GM06990 (cell line): ENCODE measurements at regions not wholly inside any gene's neighbourhood (a gene's known extent, or its start where the extent isn't known, plus 50 kb on each side); places are given as distances from the start of the nearest gene placed in this dataset.

ENCODE experiments used
- DNase-seq: peaks from one replicate; pipeline ENCODE4 v3.0.0-alpha.2; 2011; ENCODE audit not compliant: insufficient read length; ENCODE audit errors: extremely low read depth
- H3K27me3 ChIP-seq: replicated peaks from 2 replicates; pipeline ENCODE4 v1.6.0; 2011; ENCODE audit warnings: low read length; ENCODE audit not compliant: control insufficient read depth, insufficient read depth
- H3K36me3 ChIP-seq: 2 replicates; pipeline ENCODE4 v1.5.1; 2011; ENCODE audit warnings: low read length; ENCODE audit not compliant: control insufficient read depth, insufficient read depth
- H3K4me3 ChIP-seq: replicated peaks from 2 replicates; pipeline ENCODE4 v1.5.1; 2011; ENCODE audit warnings: low read depth, mild to moderate bottlenecking, control low read depth, low read length
- TF ChIP-seq, protein P1 (sequence below): IDR thresholded peaks from 2 replicates; pipeline ENCODE4 v1.5.1; 2011; ENCODE audit warnings: low read length, control low read depth, mild to moderate bottlenecking, inconsistent platforms; ENCODE audit not compliant: insufficient read depth, poor library complexity, severe bottlenecking

DNA sequence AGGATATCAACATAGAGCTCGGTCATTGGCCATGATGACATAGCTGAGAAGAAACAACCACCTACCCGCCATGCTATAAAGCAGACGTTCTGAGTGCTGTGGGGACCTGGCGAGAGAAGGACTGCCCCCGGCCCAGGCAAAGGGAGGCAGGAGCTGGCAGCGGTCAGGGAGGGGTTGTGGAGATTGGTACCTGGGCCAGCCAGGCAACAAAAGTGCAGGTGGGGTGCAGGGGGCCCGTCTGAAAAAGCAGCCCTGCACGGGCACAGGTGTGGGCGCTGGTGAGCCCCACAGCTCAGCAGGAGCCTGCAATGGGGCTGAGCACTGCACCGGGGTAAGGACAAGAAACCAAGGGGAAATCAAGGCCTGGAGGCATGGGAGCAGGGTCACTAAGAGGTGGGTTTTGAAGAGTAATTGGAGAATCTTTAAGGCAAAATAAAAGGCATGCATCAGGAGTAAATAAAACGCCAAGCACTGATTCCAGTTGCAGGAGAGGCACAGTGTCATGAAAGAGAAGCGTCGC, 464.0 kb downstream of the EIPR1 start:
- TF ChIP-seq, protein P1, sequence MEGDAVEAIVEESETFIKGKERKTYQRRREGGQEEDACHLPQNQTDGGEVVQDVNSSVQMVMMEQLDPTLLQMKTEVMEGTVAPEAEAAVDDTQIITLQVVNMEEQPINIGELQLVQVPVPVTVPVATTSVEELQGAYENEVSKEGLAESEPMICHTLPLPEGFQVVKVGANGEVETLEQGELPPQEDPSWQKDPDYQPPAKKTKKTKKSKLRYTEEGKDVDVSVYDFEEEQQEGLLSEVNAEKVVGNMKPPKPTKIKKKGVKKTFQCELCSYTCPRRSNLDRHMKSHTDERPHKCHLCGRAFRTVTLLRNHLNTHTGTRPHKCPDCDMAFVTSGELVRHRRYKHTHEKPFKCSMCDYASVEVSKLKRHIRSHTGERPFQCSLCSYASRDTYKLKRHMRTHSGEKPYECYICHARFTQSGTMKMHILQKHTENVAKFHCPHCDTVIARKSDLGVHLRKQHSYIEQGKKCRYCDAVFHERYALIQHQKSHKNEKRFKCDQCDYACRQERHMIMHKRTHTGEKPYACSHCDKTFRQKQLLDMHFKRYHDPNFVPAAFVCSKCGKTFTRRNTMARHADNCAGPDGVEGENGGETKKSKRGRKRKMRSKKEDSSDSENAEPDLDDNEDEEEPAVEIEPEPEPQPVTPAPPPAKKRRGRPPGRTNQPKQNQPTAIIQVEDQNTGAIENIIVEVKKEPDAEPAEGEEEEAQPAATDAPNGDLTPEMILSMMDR, result no peak
- Histone ChIP-seq H3K4me3 (no peak overlapping the region), H3K36me3 (no peaks in the 10 kb centered on the region), H3K27me3 (no peaks in the 10 kb centered on the region)
- DNase-seq, result no peak

DNA sequence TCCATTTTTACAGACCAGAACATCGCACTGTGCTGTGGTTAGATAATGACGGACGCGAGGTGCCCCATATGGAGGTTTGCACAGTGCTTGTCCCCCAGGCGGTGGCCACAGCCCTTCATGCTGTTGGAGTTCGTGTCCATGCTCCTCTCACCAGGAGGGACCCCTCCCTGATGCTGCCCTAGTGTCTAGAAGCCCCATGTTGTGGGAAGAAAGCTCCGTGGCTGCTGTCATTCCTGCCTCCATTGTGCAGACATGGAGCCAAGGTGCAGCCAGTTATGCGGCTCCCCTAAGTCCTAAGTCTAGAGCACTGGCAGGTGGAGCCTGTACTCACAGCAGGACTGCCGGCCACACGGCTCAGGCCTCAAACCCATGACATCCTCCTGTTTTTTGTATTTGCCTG, 464.9 kb downstream of the EIPR1 start:
- TF ChIP-seq, protein P1, result no peak
- no peaks in the 10 kb centered on the region for H3K36me3 ChIP-seq
- no peak for DNase-seq
- H3K27me3 ChIP-seq, result no peaks in the 10 kb centered on the region
- no peak overlapping the region for H3K4me3 ChIP-seq

DNA sequence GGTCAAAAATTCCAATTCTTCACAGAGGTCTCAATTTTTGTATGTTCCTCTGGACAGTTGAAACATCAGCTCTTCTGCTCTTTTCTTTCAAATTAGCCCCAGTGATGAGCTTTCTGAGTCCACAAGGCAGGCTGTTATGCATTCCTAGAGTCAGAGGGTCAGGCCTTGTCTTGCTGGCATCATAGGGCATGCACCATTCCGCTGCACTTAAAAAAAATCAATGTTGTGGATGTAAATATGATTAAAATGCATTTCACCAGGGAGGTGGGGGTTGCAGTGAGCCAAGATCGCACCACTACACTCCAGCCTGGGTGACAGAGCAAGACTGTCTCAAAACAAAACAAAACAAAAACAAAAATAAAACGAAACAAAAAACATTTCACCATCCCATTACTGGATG, 465.3 kb downstream of the EIPR1 start:
- no peaks in the 10 kb centered on the region; the same call in 1 of the 2 replicates for H3K27me3 ChIP-seq
- TF ChIP-seq, protein P1, result no peak
- H3K36me3 ChIP-seq, result no peaks in the 10 kb centered on the region
- no peak for DNase-seq
- H3K4me3 ChIP-seq, result no peak overlapping the region

DNA sequence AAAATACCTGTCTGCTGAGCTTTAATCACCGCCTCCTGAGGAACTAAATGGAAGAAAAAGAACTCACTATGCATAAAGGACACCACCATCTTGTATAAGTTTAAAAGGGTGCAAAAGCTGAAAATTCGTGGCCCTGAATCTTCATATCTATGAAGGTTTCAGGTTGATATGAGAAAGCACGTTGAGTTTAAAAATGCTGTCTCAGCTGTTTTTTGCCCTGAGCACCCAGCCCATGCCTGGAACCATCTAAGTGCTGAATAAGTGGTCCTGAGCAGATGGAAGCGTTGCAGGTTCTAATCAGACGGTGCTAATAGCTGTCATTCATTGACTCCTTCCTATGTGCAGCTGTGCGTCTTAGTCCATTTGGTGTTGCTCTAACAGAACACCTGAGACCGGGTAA, 467.4 kb downstream of the EIPR1 start:
- TF ChIP-seq, protein P1, result no peak
- Histone ChIP-seq H3K36me3 (no peaks in the 10 kb centered on the region), H3K27me3 (no peaks in the 10 kb centered on the region; the same call in 1 of the 2 replicates), H3K4me3 (no peak overlapping the region)
- no peak for DNase-seq

DNA sequence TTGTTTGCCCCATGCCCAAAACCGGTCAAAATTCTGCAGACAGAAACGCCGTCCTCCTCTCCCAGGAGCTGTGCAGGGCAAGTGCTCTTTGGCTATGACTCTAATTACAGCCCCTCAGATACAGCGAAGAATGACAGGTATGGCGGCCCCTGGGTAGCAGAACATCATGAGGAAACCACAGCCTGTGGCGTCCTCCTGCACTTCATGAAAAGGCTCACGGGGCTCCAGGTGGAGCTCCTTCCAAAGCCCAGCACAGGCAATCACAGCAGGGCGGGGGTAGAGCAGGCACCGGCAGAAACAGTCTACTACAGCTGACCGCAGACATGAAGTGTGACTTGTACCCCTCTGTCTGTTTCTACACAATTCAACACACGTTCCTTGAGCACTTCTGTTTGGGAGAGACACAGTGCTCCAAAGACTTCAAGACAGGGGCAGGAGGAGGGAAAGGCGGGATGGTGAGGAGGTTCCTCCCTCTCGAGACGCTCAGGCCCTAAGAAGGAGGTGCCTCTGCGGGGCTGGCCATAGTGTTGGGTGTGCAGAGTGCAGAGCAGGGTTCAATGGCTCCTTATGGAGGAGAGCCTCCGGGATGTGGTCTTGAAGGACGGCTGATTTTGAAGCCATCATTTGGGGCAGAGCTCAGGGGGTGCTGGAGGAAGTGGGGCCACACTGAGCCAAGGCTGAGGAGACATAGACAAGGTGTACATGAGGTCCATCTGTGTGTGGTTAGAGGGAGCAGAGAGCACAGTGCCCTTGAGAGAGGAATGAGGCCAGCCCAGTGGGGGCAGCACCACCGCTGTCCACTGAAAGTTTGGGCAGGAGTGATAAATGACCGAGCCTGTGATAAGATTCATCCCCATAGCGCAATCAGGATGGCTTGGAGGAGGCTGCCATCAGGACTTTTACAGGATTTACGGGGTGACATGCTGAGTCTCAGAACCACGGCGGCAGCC, 468.3 kb downstream of the EIPR1 start:
- Histone ChIP-seq H3K36me3 (no peaks in the 10 kb centered on the region), H3K27me3 (no peaks in the 10 kb centered on the region; the same call in 1 of the 2 replicates), H3K4me3 (no peak overlapping the region)
- TF ChIP-seq, protein P1, result no peak
- DNase-seq, result no peak
